ENCODE measurements at regions not wholly inside any gene's neighbourhood (a gene's known extent, or its start where the extent isn't known, plus 50 kb on each side); places are given as distances from the start of the nearest gene placed in this dataset.

- no peak for TF ChIP-seq SUZ12 (IDR thresholded peaks at IDR 0.05; ENCODE audit: extremely low read depth, insufficient read depth, insufficient read length)
- TF ChIP-seq YY1 (IDR thresholded peaks at IDR 0.05; ENCODE audit: insufficient read depth, insufficient read length): no peak
- TF ChIP-seq ZNF274 (IDR thresholded peaks at IDR 0.05; ENCODE audit: low read depth, low read length): no peak
Measured at GRCh38 chr4:112953262-112953661, 96.2 kb upstream of the ANK2 start.
